Esophagus muscularis mucosa (tissue), 4 donors: ENCODE measurements at regions not wholly inside any gene's neighbourhood (a gene's known extent, or its start where the extent isn't known, plus 50 kb on each side); places are given as distances from the start of the nearest gene placed in this dataset.
A peak's percentile ranks its signal among the peaks of the same experiment; 100 is the strongest.

Source experiments
- DNase-seq: peaks from one replicate; pipeline ENCODE4 v3.0.0-alpha.2; 2017; ENCODE audit errors: extremely low spot score
- H3K27ac ChIP-seq, 4 donors: fragments of 200-600 bp; sonication (generic); replicated peaks in 1 of 4; 1 replicate in 3 of 4; 2 replicates in 1 of 4; pipeline ENCODE4 v1.5.1; 2016 to 2019; ENCODE audit warnings: mild to moderate bottlenecking in 1 of 4
- H3K27me3 ChIP-seq, 4 donors: fragments of 200-600 bp; sonication (generic); one replicate each; pipeline versions ENCODE4 v1.5.1 to v1.6.0; 2016 to 2019
- H3K36me3 ChIP-seq, 4 donors: fragments of 200-600 bp; sonication (generic); one replicate each; pipeline ENCODE4 v1.5.1; 2016 to 2019
- H3K4me1 ChIP-seq, 4 donors: fragments of 200-600 bp; sonication (generic); one replicate each; pipeline ENCODE4 v1.5.1; 2016 to 2019
- H3K4me3 ChIP-seq, 4 donors: fragments of 200-600 bp; sonication (generic); 1 replicate in 2 of 4; 2 replicates in 2 of 4; pipeline ENCODE4 v1.5.1; 2016 to 2019; ENCODE audit warnings: mild to moderate bottlenecking in 4 of 4, moderate library complexity in 1 of 4
- H3K9me3 ChIP-seq, 4 donors: fragments of 200-600 bp; sonication (generic); 1 replicate in 3 of 4; 2 replicates in 1 of 4; pipeline ENCODE4 v1.5.1; 2016 to 2019
- CTCF ChIP-seq, 3 experiments: fragments of 200-600 bp in 2 of 3; fragments of 450-650 bp in 1 of 3; sonication (generic) in 2 of 3; IDR thresholded peaks; one replicate each; pipeline ENCODE4 v1.5.1; 2017 to 2019; ENCODE audit warnings: antibody characterized with exemption in 3 of 3, mild to moderate bottlenecking in 2 of 3, moderate library complexity in 1 of 3
- EP300 ChIP-seq: sonication (generic); formaldehyde crosslinking; IDR thresholded peaks from one replicate; pipeline ENCODE4 v1.6.1; 2017; ENCODE audit warnings: antibody characterized with exemption
- POLR2A ChIP-seq: fragments of 450-650 bp; IDR thresholded peaks from one replicate; pipeline ENCODE4 v1.6.1; 2017; ENCODE audit warnings: antibody characterized with exemption, moderate library complexity, mild to moderate bottlenecking, low read depth
- POLR2AphosphoS5 ChIP-seq, 2 donors: sonication (generic); formaldehyde crosslinking; IDR thresholded peaks; one replicate each; pipeline ENCODE4 v1.6.1; 2017; ENCODE audit warnings: antibody characterized with exemption in 2 of 2
- WGBS: methylation state at CpG from one replicate; pipeline ENCODE4 v1.1.5; 2018; 5-methylcytosine and 5-hydroxymethylcytosine counted together
- intact Hi-C: fragments of 100-400 bp; cut with DNase I; formaldehyde crosslinking; loops from one replicate; pipeline ENCODE4 v1.15.1; 2023

- no peak overlapping the region for H3K4me3 ChIP-seq
- 66% methylated on average over 3 of the region's 3 CpGs for WGBS
- H3K4me1 ChIP-seq: no peaks in the 10 kb centered on the region
- TF ChIP-seq CTCF (IDR thresholded peaks at IDR 0.05) (no peak), POLR2AphosphoS5 (IDR thresholded peaks at IDR 0.05) (no peak), POLR2A (no peak), EP300 (no peak)
- DNase-seq: peak; percentile 45
- no peaks in the 10 kb centered on the region for H3K36me3 ChIP-seq
- intact Hi-C loops: no loop called here
- no peaks in the 10 kb centered on the region for H3K9me3 ChIP-seq
- peaks cover 0 to 14% (median 0%) of the 10 kb centered on the region in 4 donors for H3K27me3 ChIP-seq
- H3K27ac ChIP-seq: no peak overlapping the region
Observed at GRCh38 chr16:55242667-55243066, 81.3 kb upstream of the IRX6 start.

- peak; percentile 34 for DNase-seq
- H3K4me1 ChIP-seq: no peaks in the 10 kb centered on the region
- H3K27me3 ChIP-seq: peaks cover 0 to 6% (median 0%) of the 10 kb centered on the region in 4 donors
- intact Hi-C loops: no loop called here
- WGBS: 61% methylated on average over 1 of the region's 1 CpG
- H3K4me3 ChIP-seq: no peak overlapping the region
- no peaks in the 10 kb centered on the region for H3K36me3 ChIP-seq
- TF ChIP-seq CTCF (IDR thresholded peaks at IDR 0.05) (no peak), POLR2A (no peak), EP300 (no peak)
- no peak overlapping the region for H3K27ac ChIP-seq
- peaks cover 0 to 8% (median 3%) of the 10 kb centered on the region in 4 donors for H3K9me3 ChIP-seq
Observed at GRCh38 chr16:55248058-55248457, 75.9 kb upstream of the IRX6 start.

- WGBS: 58% methylated on average over 8 of the region's 8 CpGs
- Histone ChIP-seq H3K4me1 (no peaks in the 10 kb centered on the region), H3K4me3 (no peak overlapping the region), H3K27ac (no peak overlapping the region), H3K27me3 (peaks cover 0 to 6% (median 0%) of the 10 kb centered on the region in 4 donors), H3K36me3 (no peaks in the 10 kb centered on the region), H3K9me3 (peaks cover 0 to 12% (median 4%) of the 10 kb centered on the region in 4 donors)
- no peak for TF ChIP-seq POLR2AphosphoS5 (IDR thresholded peaks at IDR 0.05)
- no peak for TF ChIP-seq EP300
- no peak for TF ChIP-seq POLR2A
- no peak for TF ChIP-seq CTCF (IDR thresholded peaks at IDR 0.05)
- peak; percentile 34 for DNase-seq
- intact Hi-C loops: no loop called here
Observed at GRCh38 chr16:55248494-55248893, 75.5 kb upstream of the IRX6 start.

- Histone ChIP-seq H3K27me3 (peaks cover 0 to 6% (median 0%) of the 10 kb centered on the region in 4 donors), H3K4me3 (no peak overlapping the region), H3K36me3 (no peaks in the 10 kb centered on the region), H3K27ac (no peak overlapping the region), H3K4me1 (no peaks in the 10 kb centered on the region), H3K9me3 (peaks cover 0 to 18% (median 7%) of the 10 kb centered on the region in 4 donors)
- DNase-seq: no peak
- WGBS: 93% methylated on average over 2 of the region's 2 CpGs
- intact Hi-C loops: no loop called here
- TF ChIP-seq CTCF (IDR thresholded peaks at IDR 0.05) (no peak), POLR2A (no peak), POLR2AphosphoS5 (IDR thresholded peaks at IDR 0.05) (no peak), EP300 (no peak)
Observed at GRCh38 chr16:55249361-55249760, 74.6 kb upstream of the IRX6 start.

- H3K9me3 ChIP-seq: peaks cover 0 to 22% (median 7%) of the 10 kb centered on the region in 4 donors
- 75% methylated on average over 1 of the region's 1 CpG for WGBS
- peaks cover 0 to 6% (median 0%) of the 10 kb centered on the region in 4 donors for H3K27me3 ChIP-seq
- H3K27ac ChIP-seq: no peak overlapping the region
- no peaks in the 10 kb centered on the region for H3K36me3 ChIP-seq
- TF ChIP-seq CTCF (IDR thresholded peaks at IDR 0.05) (no peak), POLR2A (no peak), EP300 (no peak)
- H3K4me1 ChIP-seq: no peaks in the 10 kb centered on the region
- intact Hi-C loops: no loop called here
- DNase-seq: no peak
- no peak overlapping the region for H3K4me3 ChIP-seq
Observed at GRCh38 chr16:55249936-55250335, 74.1 kb upstream of the IRX6 start.
